Muscle layer of colon (tissue), 2 donors: ENCODE measurements at regions not wholly inside any gene's neighbourhood (a gene's known extent, or its start where the extent isn't known, plus 50 kb on each side); places are given as distances from the start of the nearest gene placed in this dataset.

Experiments used
- H3K27ac ChIP-seq: one replicate; pipeline ENCODE4 v1.7.0; 2013; ENCODE audit warnings: low read depth, mild to moderate bottlenecking, low read length, moderate library complexity
- H3K27me3 ChIP-seq, 2 donors: one replicate each; pipeline ENCODE4 v1.7.0; 2013; ENCODE audit warnings: low read length in 2 of 2, mild to moderate bottlenecking in 2 of 2; ENCODE audit not compliant: insufficient read depth in 2 of 2, control insufficient read depth in 1 of 2
- H3K36me3 ChIP-seq: one replicate; pipeline ENCODE4 v1.7.0; 2013; ENCODE audit warnings: mild to moderate bottlenecking, low read length; ENCODE audit not compliant: insufficient read depth
- H3K4me1 ChIP-seq: one replicate; pipeline ENCODE4 v1.7.0; 2013; ENCODE audit warnings: mild to moderate bottlenecking, low read length; ENCODE audit not compliant: insufficient read depth
- H3K4me3 ChIP-seq, 2 donors: one replicate each; pipeline ENCODE4 v1.7.0; 2013; ENCODE audit warnings: low read length in 2 of 2, low read depth in 1 of 2, mild to moderate bottlenecking in 1 of 2, moderate library complexity in 1 of 2
- H3K9ac ChIP-seq: one replicate; pipeline ENCODE4 v1.7.0; 2013; ENCODE audit warnings: low read length
- H3K9me3 ChIP-seq: one replicate; pipeline ENCODE4 v1.7.0; 2013; ENCODE audit warnings: mild to moderate bottlenecking, low read length
- donor health status: abdominal sarcoma.
- donor health status: Adenocarcinoma of cecum.

DNA sequence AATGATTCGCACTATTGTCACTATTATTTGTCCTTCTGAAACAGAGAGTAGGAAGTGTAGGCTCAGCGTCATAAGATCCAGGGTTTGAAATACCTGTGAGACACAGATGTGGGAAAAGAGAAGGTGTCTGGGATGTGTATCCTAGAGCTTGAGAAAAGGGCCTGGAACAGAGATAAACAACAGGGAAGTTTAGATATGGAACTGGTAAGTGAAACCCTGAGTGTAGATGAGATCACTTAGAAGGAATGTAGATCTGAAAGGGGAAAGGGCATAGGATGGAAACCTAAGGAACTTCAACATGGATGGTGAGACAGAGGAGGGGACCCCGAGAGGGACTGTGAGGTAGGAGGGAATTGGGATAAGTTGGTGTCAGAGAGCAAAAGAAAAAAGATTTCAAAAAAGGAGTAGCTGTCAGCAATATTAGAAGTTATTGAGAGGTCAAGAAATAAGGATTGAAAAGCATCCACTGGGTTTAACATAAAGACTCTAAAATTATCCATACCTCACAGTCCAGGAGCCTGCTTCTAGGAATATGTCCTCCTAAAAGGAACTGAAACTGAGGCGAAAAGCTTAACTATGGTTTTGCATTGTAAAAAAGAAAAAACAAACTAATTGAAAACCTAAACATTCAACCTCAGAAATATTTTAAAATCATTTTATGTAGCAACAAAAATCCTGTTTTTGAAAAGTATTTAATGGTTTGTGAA lies 119.2 kb upstream of the NPVF start:
- no peaks in the 10 kb centered on the region for H3K36me3 ChIP-seq
- H3K9ac ChIP-seq: no peak overlapping the region
- H3K27me3 ChIP-seq: no peaks in the 10 kb centered on the region
- H3K9me3 ChIP-seq: no peaks in the 10 kb centered on the region
- H3K4me3 ChIP-seq: no peak overlapping the region
- H3K27ac ChIP-seq: no peak overlapping the region
- no peaks in the 10 kb centered on the region for H3K4me1 ChIP-seq

DNA sequence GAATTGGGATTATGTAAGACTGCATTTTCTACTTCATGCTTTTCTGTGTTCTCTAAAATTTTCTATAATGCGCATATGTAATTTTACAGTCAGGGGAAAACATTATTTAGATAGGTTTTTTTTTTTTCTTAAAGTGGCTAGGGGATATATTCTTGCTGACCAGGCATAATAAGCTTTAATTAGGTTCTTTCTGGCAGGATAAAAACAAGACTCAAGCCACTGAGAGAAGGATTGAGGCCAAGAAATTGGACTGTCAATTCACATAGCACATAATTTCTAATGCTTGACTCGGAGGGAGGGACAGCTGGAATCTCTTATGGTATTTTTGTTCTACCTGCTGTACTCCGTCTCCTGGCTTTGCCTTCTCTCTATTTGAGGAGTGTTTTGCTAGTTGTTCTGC lies 119.8 kb upstream of the NPVF start:
- H3K27ac ChIP-seq: no peak overlapping the region
- no peaks in the 10 kb centered on the region for H3K27me3 ChIP-seq
- H3K36me3 ChIP-seq: no peaks in the 10 kb centered on the region
- no peaks in the 10 kb centered on the region for H3K9me3 ChIP-seq
- H3K4me3 ChIP-seq: no peak overlapping the region
- no peaks in the 10 kb centered on the region for H3K4me1 ChIP-seq
- H3K9ac ChIP-seq: no peak overlapping the region

- no peak overlapping the region for H3K27ac ChIP-seq
- no peaks in the 10 kb centered on the region for H3K9me3 ChIP-seq
- H3K27me3 ChIP-seq: no peaks in the 10 kb centered on the region
- no peaks in the 10 kb centered on the region for H3K36me3 ChIP-seq
- H3K4me3 ChIP-seq: no peak overlapping the region
- H3K9ac ChIP-seq: no peak overlapping the region
- H3K4me1 ChIP-seq: no peaks in the 10 kb centered on the region
Measured at GRCh38 chr7:25349283-25350017, 121.2 kb upstream of the NPVF start.

DNA sequence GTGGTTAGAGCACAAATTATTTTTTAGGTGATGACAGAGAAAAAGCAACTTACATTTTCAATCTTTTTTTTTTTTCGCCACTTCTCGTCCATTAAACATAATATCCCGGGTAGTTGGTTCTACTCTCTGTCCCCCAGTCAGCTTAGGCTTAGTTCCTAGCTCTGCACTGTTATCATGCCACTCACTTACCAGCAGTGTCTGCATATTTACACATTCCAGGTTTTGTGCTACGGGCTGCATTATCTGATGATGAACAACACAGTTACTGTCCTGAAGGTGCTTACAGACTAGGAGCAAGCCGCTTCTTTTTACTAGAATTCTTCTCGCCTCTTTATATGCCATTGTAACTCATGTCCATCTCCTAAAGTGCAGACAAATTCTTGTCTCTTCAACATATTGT lies 121.8 kb upstream of the NPVF start:
- H3K27ac ChIP-seq: no peak overlapping the region
- no peaks in the 10 kb centered on the region for H3K4me1 ChIP-seq
- no peaks in the 10 kb centered on the region for H3K9me3 ChIP-seq
- H3K4me3 ChIP-seq: no peak overlapping the region
- no peaks in the 10 kb centered on the region for H3K36me3 ChIP-seq
- H3K9ac ChIP-seq: no peak overlapping the region
- H3K27me3 ChIP-seq: no peaks in the 10 kb centered on the region

DNA sequence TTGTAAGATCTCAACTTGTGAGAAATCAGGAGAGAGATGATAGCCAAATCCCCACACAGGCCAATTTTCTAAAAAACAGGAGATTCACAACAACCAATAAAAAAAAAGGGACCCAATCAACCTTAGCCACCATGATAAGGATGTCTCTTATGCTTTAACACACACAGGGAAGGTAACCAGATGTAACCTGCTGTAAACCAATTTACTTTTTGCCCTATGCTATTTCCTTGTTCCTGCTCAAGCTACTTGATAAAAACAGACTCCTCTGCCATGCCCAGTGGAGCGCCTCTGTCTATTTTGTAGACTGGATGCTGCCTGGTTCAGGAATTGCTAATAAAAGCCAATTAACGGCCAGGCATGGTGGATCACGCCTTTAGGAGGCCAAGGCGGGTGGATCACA lies 123.5 kb upstream of the NPVF start:
- Histone ChIP-seq H3K27me3 (no peaks in the 10 kb centered on the region), H3K36me3 (no peaks in the 10 kb centered on the region), H3K4me3 (no peak overlapping the region), H3K27ac (no peak overlapping the region), H3K9me3 (no peaks in the 10 kb centered on the region), H3K4me1 (no peaks in the 10 kb centered on the region), H3K9ac (no peak overlapping the region)

- H3K27me3 ChIP-seq: no peaks in the 10 kb centered on the region
- H3K4me3 ChIP-seq: no peak overlapping the region
- H3K9ac ChIP-seq: no peak overlapping the region
- no peaks in the 10 kb centered on the region for H3K4me1 ChIP-seq
- no peak overlapping the region for H3K27ac ChIP-seq
- H3K9me3 ChIP-seq: no peaks in the 10 kb centered on the region
- H3K36me3 ChIP-seq: no peaks in the 10 kb centered on the region
Measured at GRCh38 chr7:25353196-25353595, 124.9 kb upstream of the NPVF start.

GRCh38 chr7:25353732-25354131 lies 125.4 kb upstream of the NPVF start:
- no peaks in the 10 kb centered on the region for H3K4me1 ChIP-seq
- no peak overlapping the region for H3K27ac ChIP-seq
- H3K27me3 ChIP-seq: no peaks in the 10 kb centered on the region
- H3K4me3 ChIP-seq: no peak overlapping the region
- H3K36me3 ChIP-seq: no peaks in the 10 kb centered on the region
- H3K9me3 ChIP-seq: no peaks in the 10 kb centered on the region
- no peak overlapping the region for H3K9ac ChIP-seq

DNA sequence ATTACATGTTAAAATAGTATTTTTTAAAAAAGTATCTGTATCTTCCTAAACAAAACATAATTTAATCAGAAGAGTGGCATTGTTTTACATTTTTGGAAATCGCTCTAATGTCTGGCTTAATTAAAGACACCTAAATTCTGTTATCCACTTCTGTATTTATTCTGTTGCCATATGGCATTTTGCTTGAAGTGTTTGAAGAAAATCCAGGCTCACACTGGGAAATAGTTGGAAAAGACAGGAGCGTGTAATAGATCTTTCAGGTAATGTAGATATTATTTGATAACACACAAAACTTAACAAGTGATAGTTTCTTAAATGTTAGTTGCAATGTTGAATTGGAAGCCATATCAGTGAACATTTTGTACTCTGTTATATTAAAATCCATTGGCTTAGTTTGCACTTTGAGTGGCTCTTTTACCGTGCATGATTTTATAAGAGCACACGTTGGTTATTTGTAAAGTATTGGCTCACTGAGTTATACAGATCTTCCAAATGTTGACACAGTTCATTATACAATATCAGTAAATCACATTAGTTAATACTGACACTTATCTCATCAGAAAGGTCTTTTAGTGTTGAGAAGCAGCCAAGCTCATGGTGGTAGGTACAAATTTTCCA lies 128.4 kb upstream of the NPVF start:
- Histone ChIP-seq H3K36me3 (no peaks in the 10 kb centered on the region), H3K4me1 (no peaks in the 10 kb centered on the region), H3K27ac (no peak overlapping the region), H3K27me3 (no peaks in the 10 kb centered on the region), H3K9ac (no peak overlapping the region), H3K4me3 (no peak overlapping the region), H3K9me3 (no peaks in the 10 kb centered on the region)

DNA sequence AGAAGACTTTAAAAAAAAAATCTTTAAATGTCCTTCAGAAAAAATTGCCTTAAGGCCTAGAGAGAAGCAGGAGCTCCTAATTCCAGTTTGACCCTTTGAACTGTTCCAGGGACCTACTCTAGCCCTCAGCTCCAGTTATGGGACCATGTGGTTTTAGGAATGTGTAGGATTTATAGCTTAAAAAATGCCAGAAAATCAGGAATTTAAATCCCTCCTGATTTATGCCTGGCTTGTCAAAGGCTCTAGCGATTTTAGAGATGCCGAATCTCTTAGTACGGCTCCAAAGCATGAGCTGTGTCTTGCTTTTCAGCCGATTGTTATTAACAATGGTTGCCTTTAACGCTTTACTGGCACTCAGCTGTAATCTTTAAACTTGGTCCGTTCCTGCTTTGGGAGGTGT lies 130.6 kb upstream of the NPVF start:
- H3K4me1 ChIP-seq: no peaks in the 10 kb centered on the region
- H3K9me3 ChIP-seq: no peaks in the 10 kb centered on the region
- H3K4me3 ChIP-seq: no peak overlapping the region
- no peaks in the 10 kb centered on the region for H3K27me3 ChIP-seq
- no peak overlapping the region for H3K27ac ChIP-seq
- H3K9ac ChIP-seq: no peak overlapping the region
- H3K36me3 ChIP-seq: no peaks in the 10 kb centered on the region

DNA sequence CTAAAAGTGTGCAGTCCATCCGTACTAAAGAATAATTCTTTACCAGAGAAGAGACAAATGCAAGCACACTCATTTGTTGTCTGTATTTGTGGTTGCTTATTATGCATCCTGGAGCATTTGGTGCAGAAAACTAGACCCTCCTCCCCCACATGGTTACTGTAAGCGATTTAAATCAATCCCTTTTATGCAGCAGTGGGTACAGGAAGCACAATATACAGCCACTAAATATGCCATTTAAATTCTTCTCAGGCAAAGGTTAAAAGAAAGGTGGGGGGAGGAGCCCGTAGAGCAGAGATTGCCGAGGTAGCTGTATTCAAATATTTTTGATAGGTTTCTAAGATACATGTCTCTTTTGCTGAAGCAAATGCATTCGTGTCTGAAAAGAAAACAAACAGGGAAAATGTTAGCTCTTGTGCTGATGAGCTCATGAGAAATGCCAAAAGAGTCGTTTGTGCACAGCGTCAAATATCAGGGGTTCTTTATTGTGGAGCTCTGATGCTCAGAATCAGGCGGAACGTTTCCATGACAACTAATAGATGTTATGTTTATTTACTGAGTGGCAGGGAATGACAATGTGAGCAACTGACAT lies 131.3 kb upstream of the NPVF start:
- Histone ChIP-seq H3K9ac (no peak overlapping the region), H3K27ac (no peak overlapping the region)

DNA sequence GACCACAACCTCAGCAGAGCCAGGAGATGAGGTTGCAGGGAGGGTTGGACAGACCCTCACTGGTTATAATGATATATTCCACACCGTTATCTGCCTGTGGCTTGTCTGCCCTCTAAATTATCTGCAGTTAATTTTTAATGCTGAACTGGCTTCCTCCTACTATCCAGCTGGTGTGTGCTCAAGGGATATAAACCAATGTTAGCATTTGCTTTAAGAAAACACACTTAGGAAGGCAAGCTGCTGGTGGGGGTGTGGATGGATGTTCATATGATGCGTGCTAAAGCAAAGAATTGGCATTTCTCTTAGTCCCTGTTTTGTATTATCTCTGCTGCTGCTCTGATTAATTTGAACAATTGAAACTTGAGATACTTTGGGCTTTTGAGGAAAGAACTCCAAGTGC lies 132.2 kb upstream of the NPVF start:
- H3K27ac ChIP-seq: no peak overlapping the region
- no peaks in the 10 kb centered on the region for H3K36me3 ChIP-seq
- no peaks in the 10 kb centered on the region for H3K27me3 ChIP-seq
- no peaks in the 10 kb centered on the region for H3K4me1 ChIP-seq
- H3K9me3 ChIP-seq: no peaks in the 10 kb centered on the region
- no peak overlapping the region for H3K4me3 ChIP-seq
- no peak overlapping the region for H3K9ac ChIP-seq

More for the DNA sequence above, 131.3 kb upstream of the NPVF start:
- H3K36me3 ChIP-seq: no peaks in the 10 kb centered on the region
- no peak overlapping the region for H3K4me3 ChIP-seq
- H3K4me1 ChIP-seq: no peaks in the 10 kb centered on the region
- H3K27me3 ChIP-seq: no peaks in the 10 kb centered on the region
- no peaks in the 10 kb centered on the region for H3K9me3 ChIP-seq
